Natural killer cell (primary cell): ENCODE measurements at regions not wholly inside any gene's neighbourhood (a gene's known extent, or its start where the extent isn't known, plus 50 kb on each side); places are given as distances from the start of the nearest gene placed in this dataset.

Experiments used
- ATAC-seq, 3 donors: fragments of 150-1000 bp in 2 of 3; fragments of 200-7000 bp in 1 of 3; cut with Tn5 transposase; 1 replicate in 1 of 3; 2 replicates in 2 of 3; pipeline ENCODE4 v1.10.0; 2021; ENCODE audit warnings: mild to moderate bottlenecking in 2 of 3, moderate library complexity in 2 of 3
- DNase-seq, 2 donors: peaks; one replicate each; pipeline versions ENCODE4 v3.0.0 to v3.0.0-alpha.2; 2013 to 2021; ENCODE audit warnings: mixed read lengths in 1 of 2
- H3K27ac ChIP-seq: one replicate; pipeline ENCODE4 v1.5.1; 2013; ENCODE audit warnings: mild to moderate bottlenecking, low read length
- H3K27me3 ChIP-seq: one replicate; pipeline ENCODE4 v1.6.1; 2013; ENCODE audit warnings: low read length; ENCODE audit not compliant: control insufficient read depth, insufficient read depth
- H3K36me3 ChIP-seq: one replicate; pipeline ENCODE4 v1.6.1; 2013; ENCODE audit warnings: low read length; ENCODE audit not compliant: control insufficient read depth, insufficient read depth
- H3K4me1 ChIP-seq: one replicate; pipeline ENCODE4 v1.6.1; 2013; ENCODE audit warnings: low read length; ENCODE audit not compliant: control insufficient read depth, insufficient read depth
- H3K4me3 ChIP-seq: one replicate; pipeline ENCODE4 v1.5.1; 2013; ENCODE audit warnings: low read length
- H3K9me3 ChIP-seq: one replicate; pipeline ENCODE4 v1.6.1; 2013; ENCODE audit warnings: low read length; ENCODE audit not compliant: control insufficient read depth, insufficient read depth
- H3K27ac Mint-ChIP-seq, 2 donors: one replicate each; pipeline ENCODE4 v1.8.0; 2022; ENCODE audit warnings: mild to moderate bottlenecking in 2 of 2, mixed read lengths in 2 of 2, moderate library complexity in 1 of 2
- H3K27me3 Mint-ChIP-seq, 2 donors: one replicate each; pipeline ENCODE4 v1.8.0; 2022; ENCODE audit warnings: low read depth in 2 of 2, mixed read lengths in 2 of 2
- H3K36me3 Mint-ChIP-seq: one replicate; pipeline ENCODE4 v1.8.0; 2022; ENCODE audit warnings: mixed read lengths
- H3K4me1 Mint-ChIP-seq, 2 donors: one replicate each; pipeline ENCODE4 v1.8.0; 2022; ENCODE audit warnings: mixed read lengths in 2 of 2
- H3K4me3 Mint-ChIP-seq: one replicate; pipeline ENCODE4 v1.8.0; 2022; ENCODE audit warnings: mild to moderate bottlenecking, moderate library complexity, mixed read lengths
- H3K9me3 Mint-ChIP-seq, 2 donors: one replicate each; pipeline ENCODE4 v1.8.0; 2022; ENCODE audit warnings: mixed read lengths in 2 of 2
- CTCF ChIP-seq: fragments of 200-600 bp; IDR thresholded peaks from one replicate; pipeline ENCODE4 v1.8.0; 2022; ENCODE audit warnings: antibody characterized with exemption
- WGBS: methylation state at CpG from one replicate; pipeline ENCODE4 v1.1.7; 2013; ENCODE audit warnings: missing lambda C conversion rate; ENCODE audit not compliant: insufficient coverage; 5-methylcytosine and 5-hydroxymethylcytosine counted together
- intact Hi-C: fragments of 100-400 bp; cut with micrococcal nuclease; formaldehyde crosslinking; loops from one replicate; pipeline ENCODE4 v1.14.2; 2022

DNA sequence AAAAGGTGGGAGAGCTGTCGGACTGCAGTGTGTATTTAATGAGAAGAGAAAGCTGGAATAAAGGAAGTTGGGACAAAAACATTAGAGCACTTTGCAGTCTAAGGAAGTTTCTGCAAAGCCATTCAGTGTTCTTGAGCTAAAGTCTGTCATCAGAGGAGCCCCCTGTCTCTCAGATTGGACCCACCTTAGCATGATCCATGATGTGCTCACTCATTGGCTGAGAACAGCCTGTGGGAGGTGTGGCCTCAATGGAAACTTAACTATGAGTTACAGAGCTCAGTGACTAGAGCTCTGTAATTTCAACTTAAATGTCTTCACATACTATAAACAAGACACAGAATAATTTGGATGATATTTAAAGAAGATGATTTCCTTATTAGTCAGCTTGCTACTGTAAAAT is 437.0 kb downstream of the BTBD3 start:
- Histone ChIP-seq H3K4me3 (no peak overlapping the region), H3K27ac (no peak overlapping the region), H3K4me1 (no peaks in the 10 kb centered on the region), H3K27me3 (no peaks in the 10 kb centered on the region), H3K36me3 (no peaks in the 10 kb centered on the region), H3K9me3 (peaks cover 10% of the 10 kb centered on the region)
- no peaks in the 10 kb centered on the region for H3K36me3 Mint-ChIP-seq
- no peak for TF ChIP-seq CTCF
- 39% methylated on average over 1 of the region's 1 CpG for WGBS
- peaks cover 8 to 15% of the 10 kb centered on the region in 2 donors for H3K9me3 Mint-ChIP-seq
- no peaks in the 10 kb centered on the region for H3K27me3 Mint-ChIP-seq
- no peak overlapping the region for H3K27ac Mint-ChIP-seq
- no peaks in the 10 kb centered on the region for H3K4me1 Mint-ChIP-seq
- DNase-seq (no peak), ATAC-seq (no peak)
- intact Hi-C loops: no loop called here
- H3K4me3 Mint-ChIP-seq: no peak overlapping the region

DNA sequence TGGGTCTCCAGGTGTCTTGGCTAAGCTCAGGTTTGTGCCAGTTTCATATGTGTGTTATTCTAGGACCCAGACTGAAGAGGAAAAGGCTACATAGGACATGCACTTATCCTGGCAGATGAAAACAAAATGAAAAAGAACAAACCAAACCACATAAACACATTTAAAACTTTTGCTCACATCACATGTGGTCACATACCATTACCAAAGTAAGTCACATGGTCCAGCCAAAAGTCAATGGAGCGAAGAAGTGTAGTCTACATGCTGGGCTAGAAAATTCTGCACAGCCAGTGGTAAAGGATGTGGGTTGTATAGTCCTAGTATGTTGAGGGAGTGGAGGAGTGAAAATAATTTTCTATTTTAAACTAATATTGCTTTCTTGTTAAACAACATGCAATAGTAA is 437.5 kb downstream of the BTBD3 start:
- no CpG with 5 or more reads among the region's 1 CpG for WGBS
- intact Hi-C loops: no loop called here
- H3K4me3 ChIP-seq: no peak overlapping the region
- DNase-seq: no peak
- no peaks in the 10 kb centered on the region for H3K36me3 ChIP-seq
- Mint-ChIP-seq H3K9me3 (peaks cover 8 to 15% of the 10 kb centered on the region in 2 donors), H3K4me3 (no peak overlapping the region), H3K4me1 (no peaks in the 10 kb centered on the region), H3K27me3 (no peaks in the 10 kb centered on the region), H3K27ac (no peak overlapping the region), H3K36me3 (no peaks in the 10 kb centered on the region)
- ATAC-seq: no peak
- no peak for TF ChIP-seq CTCF
- H3K27ac ChIP-seq: no peak overlapping the region
- peaks cover 10% of the 10 kb centered on the region for H3K9me3 ChIP-seq
- H3K27me3 ChIP-seq: no peaks in the 10 kb centered on the region
- H3K4me1 ChIP-seq: no peaks in the 10 kb centered on the region

GRCh38 chr20:12358006-12358654 is 440.4 kb downstream of the BTBD3 start:
- no peak overlapping the region for H3K27ac Mint-ChIP-seq
- H3K36me3 Mint-ChIP-seq: no peaks in the 10 kb centered on the region
- H3K9me3 Mint-ChIP-seq: peaks cover 9 to 13% of the 10 kb centered on the region in 2 donors
- no peaks in the 10 kb centered on the region for H3K4me1 Mint-ChIP-seq
- Histone ChIP-seq H3K36me3 (no peaks in the 10 kb centered on the region), H3K9me3 (peaks cover 10% of the 10 kb centered on the region), H3K4me1 (no peaks in the 10 kb centered on the region), H3K4me3 (no peak overlapping the region), H3K27ac (no peak overlapping the region), H3K27me3 (no peaks in the 10 kb centered on the region)
- no peak for DNase-seq
- WGBS: 75% methylated on average over 4 of the region's 4 CpGs
- no peak for ATAC-seq
- no peak for TF ChIP-seq CTCF
- intact Hi-C loops: no loop called here
- no peaks in the 10 kb centered on the region for H3K27me3 Mint-ChIP-seq
- H3K4me3 Mint-ChIP-seq: no peak overlapping the region

GRCh38 chr20:12358655-12359009 is 440.9 kb downstream of the BTBD3 start:
- no peak for TF ChIP-seq CTCF
- no peaks in the 10 kb centered on the region for H3K27me3 ChIP-seq
- H3K4me1 ChIP-seq: no peaks in the 10 kb centered on the region
- no peak for DNase-seq
- 81% methylated on average over 2 of the region's 2 CpGs for WGBS
- Mint-ChIP-seq H3K36me3 (no peaks in the 10 kb centered on the region), H3K27ac (no peak overlapping the region), H3K9me3 (peaks cover 9 to 13% of the 10 kb centered on the region in 2 donors), H3K4me3 (no peak overlapping the region), H3K27me3 (no peaks in the 10 kb centered on the region), H3K4me1 (no peaks in the 10 kb centered on the region)
- no peak for ATAC-seq
- intact Hi-C loops: no loop called here
- peaks cover 10% of the 10 kb centered on the region for H3K9me3 ChIP-seq
- no peak overlapping the region for H3K4me3 ChIP-seq
- no peaks in the 10 kb centered on the region for H3K36me3 ChIP-seq
- no peak overlapping the region for H3K27ac ChIP-seq
